ENCODE measurements at regions not wholly inside any gene's neighbourhood (a gene's known extent, or its start where the extent isn't known, plus 50 kb on each side); places are given as distances from the start of the nearest gene placed in this dataset.

DNA sequence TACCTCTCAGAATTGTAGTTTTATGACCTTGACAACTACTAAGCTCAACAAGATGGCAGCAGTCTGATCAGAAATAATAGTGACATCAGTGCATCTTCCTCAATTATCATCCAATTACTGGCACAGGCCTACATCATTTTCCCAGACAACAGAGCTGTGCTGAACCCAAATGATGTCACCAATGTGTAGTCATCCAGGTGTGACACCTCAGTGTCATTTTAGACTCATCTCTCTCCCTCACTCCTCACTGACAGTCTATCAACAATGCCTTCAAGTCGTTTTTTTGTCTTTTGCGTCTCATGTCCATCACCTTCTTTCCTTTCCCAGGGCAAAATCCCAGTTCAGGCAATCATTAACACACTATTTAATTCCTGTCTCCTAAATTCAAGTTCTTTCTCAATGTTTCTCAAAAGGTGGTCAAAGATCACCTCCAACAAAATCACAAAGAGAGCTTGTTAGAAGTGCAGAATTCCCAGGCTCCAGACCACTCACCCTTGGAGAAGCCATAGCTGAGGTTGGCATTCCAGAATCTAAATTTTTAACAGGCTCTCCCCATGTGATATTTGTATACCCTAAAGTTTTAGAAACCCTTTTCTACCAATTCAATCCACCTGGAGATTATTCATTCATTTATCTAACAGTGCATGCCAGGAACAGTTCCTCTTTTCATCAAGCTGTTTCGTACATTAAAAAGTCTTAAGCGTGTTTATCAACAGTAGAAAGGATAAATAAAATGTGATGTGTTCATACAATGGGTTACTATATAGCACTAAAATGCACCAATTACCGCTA lies 125.3 kb upstream of the KLF7 start:
- no peak for DNase-seq

- no peak for DNase-seq
Observed at GRCh38 chr2:207291625-207292252, 126.0 kb upstream of the KLF7 start.

GRCh38 chr2:207296265-207296948 lies 130.7 kb upstream of the KLF7 start:
- DNase-seq = no peak

- DNase-seq = no peak
Observed at GRCh38 chr2:207300817-207301216, 135.1 kb upstream of the KLF7 start.

GRCh38 chr2:207304761-207305160 lies 139.0 kb upstream of the KLF7 start:
- DNase-seq = no peak

GRCh38 chr2:207308519-207309224 lies 142.9 kb upstream of the KLF7 start:
- no peak for DNase-seq

GRCh38 chr2:207311316-207312005 lies 145.7 kb upstream of the KLF7 start:
- no peak for DNase-seq

DNA sequence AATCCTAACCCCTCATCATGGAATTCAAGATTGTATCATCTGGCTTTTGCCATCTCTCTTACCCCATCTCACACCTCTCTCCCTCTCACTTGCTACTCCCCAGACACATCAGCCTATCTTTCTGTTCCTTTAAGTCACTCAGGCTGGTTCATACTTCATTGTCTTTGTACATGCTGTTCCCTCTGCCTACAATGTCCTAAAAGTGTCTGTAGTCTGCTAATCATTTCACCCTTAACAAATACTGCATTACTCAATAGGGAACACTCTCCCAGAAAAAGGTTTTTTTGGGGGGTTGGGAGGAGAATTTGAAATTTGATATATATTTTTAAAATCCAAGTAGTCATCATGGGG lies 146.2 kb upstream of the KLF7 start:
- DNase-seq = no peak

DNA sequence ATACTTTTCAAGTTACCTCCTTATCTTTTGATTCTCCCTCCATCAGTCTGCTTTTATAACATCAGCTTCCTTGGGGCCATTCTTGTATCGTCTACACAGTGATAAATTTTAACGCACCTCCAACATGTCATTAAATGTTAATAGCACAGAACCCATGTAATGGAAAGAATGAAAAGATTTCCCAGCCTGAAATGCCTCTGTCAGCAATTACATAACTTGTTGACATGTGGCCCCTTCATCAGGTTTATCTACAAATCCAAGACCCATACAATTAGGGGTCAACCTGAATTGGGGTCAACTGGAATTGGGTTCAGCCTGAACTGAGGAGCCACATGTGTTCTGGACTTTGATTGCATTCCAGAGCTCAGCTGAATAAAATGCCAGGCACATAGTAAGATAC lies 148.2 kb upstream of the KLF7 start:
- DNase-seq = no peak

- no peak for DNase-seq
Observed at GRCh38 chr2:207315131-207315530, 149.4 kb upstream of the KLF7 start.

GRCh38 chr2:207316484-207316883 lies 150.7 kb upstream of the KLF7 start:
- no peak for DNase-seq

GRCh38 chr2:207316906-207317305 lies 151.2 kb upstream of the KLF7 start:
- no peak for DNase-seq

DNA sequence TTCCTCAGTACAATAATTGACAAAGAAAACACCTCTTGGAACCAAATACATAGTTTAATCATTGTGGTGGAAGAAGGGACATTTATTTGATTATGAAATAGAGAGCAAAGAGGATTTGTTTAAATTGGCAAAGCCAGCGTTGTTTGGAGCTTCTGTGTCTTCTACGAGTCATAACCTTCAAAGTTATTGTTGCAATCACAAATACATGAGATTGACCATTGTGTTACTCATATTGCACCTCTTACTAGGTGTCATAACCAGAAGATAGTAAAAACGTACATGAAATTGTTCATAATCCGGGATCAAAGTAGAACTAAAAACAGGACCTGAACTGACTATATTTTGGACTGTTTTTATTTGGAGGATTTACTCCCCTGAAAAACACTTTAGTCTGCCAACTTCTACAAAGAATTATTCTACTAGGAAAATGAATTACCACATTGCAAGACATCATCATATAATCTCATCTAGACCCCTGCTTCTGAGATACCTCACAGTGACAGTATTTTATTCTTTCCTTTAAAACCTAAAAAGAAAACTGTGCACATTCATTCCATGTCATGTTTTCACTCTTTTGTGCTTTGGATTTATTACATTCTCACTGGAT lies 151.7 kb upstream of the KLF7 start:
- no peak for DNase-seq

GRCh38 chr2:207318181-207318628 lies 152.5 kb upstream of the KLF7 start:
- DNase-seq = no peak

- DNase-seq = no peak
Observed at GRCh38 chr2:207319316-207319715, 153.6 kb upstream of the KLF7 start.

DNA sequence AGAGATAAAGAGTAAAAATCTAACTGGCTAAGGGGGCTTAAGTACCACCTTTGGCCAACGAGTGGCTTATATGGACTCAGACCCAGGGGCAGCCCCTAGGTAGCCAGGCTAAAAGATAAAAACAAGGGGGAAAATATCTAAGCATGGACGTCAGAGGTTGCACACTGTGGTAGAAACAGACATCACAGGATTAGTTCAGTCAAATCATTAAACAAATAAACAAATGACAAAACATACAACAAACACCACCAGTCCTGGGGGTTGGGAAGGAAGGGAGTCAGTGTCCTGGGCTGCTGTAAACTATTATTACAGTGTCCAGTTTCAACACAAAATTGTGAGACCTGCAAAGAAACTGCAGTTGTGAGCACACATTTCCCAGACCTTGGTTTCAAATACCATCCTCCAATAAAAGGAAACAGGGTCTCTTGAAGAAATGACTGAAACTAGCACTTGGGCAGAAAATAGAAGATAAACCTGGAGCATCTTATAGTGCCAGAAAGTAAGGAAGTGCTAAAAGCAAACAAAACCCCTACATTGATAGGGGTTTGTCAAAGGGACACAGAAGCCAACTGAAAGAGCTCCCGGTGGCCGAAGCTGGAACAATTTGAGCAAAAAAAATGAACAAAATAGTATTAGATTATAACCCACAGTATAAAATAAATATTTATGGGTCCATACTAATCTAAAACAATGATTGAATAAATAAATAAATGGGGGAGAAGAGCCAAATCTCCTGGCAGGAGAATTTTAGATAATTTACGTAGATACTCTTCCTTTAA lies 154.8 kb upstream of the KLF7 start:
- no peak for DNase-seq

GRCh38 chr2:207321514-207321913 lies 155.8 kb upstream of the KLF7 start:
- DNase-seq = no peak

GRCh38 chr2:207324001-207324400 lies 158.3 kb upstream of the KLF7 start:
- DNase-seq = no peak

DNA sequence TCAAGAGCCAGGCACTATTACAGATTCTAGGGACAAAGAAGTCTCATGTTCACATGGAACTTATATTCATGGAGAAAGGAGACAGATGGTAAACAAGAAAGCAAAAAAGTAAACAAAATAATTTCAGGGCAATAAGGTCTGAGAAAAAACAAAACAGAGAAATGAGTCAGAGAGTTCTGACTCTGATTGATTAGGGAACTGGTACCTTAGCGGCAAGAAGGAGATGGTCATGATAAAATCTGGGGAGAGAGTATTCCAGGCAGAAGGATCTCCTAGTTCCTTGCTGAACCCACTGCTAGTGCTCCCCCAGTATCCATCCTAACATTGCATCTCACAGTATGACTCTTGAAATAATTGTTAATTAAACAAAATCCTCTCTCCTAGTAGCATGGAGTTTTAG lies 161.8 kb upstream of the KLF7 start:
- no peak for DNase-seq

DNA sequence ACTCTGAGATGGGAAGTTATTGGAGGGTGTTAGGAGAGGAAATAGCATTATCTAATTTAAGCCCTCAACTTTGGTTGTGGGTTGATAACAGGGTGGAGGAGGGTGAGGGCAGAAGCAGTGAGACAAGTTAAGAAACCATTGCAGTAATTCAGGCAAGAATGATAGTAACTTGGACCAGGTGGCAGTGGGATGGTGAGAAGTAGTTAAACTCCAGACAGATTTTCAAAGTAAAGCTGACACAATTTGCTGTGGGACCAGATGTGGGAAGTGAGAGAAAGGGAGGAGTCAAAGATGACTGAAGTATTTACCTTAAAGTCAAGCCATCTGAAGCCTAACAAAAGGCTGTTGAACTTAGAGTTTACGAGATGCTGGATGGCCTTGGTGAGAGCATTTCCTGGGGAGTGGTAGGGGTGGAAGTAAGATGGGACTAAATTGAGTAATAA lies 163.2 kb upstream of the KLF7 start:
- DNase-seq = no peak

GRCh38 chr2:207330912-207331311 lies 165.2 kb upstream of the KLF7 start:
- peak; percentile 23 to 32 for DNase-seq

DNA sequence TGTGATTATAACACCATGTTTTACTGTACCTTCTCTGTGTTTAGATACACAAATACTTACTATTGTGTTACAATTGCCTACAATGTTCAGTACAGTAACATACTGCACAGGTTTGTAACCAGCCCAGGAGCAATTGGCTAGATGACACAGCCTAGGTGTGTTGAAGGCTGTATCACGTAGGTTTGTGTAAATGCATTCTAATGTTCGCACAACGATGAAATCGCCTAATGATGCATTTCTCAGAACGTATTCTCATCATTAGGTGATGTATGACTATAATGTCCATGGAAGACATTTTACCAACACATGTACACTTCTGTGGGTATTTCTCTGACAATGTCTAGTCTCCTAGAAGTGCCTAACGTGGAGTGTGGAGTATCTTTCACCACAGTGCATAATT lies 165.9 kb upstream of the KLF7 start:
- no peak for DNase-seq

Measured in stimulated activated CD4-positive, alpha-beta T cell treated with anti-CD3 and anti-CD28 coated beads, Interleukin-4, amount 100 ng/mL, for 4 hours (primary cell).